GM19025 (cell line): ENCODE measurements at regions not wholly inside any gene's neighbourhood (a gene's known extent, or its start where the extent isn't known, plus 50 kb on each side); places are given as distances from the start of the nearest gene placed in this dataset.
"Not testable (repeated sequence)": the region's sequence is repeated elsewhere in the genome, so short reads cannot be mapped to it uniquely, and the experiment has no call there.

ENCODE experiments used
- ATAC-seq: cut with Tn5 transposase; IDR thresholded peaks from one replicate; pipeline ENCODE4 v1.9.1; 2021; ENCODE audit warnings: mild to moderate bottlenecking, low read depth, moderate library complexity; ENCODE audit not compliant: unreplicated experiment

DNA sequence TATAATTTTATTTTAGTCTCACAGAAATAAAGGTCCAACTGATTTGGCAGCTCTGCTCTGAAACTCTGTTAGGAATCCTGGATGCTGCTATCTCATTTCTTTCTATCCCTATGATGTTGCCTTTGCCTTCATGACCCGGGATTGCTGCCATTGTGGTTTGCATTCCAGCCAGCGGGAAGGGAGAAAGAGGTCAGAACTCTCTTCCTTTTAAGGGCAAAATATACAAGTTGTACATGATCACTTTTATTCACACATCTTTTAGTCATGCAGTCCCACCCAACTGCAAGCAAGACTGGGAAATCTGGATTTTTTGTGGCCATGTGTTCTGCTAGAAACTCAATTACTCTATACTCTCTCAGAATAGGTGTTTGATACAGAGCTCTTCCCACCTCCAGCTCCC lies 263.1 kb upstream of the ZFP64 start:
- ATAC-seq: no peak

DNA sequence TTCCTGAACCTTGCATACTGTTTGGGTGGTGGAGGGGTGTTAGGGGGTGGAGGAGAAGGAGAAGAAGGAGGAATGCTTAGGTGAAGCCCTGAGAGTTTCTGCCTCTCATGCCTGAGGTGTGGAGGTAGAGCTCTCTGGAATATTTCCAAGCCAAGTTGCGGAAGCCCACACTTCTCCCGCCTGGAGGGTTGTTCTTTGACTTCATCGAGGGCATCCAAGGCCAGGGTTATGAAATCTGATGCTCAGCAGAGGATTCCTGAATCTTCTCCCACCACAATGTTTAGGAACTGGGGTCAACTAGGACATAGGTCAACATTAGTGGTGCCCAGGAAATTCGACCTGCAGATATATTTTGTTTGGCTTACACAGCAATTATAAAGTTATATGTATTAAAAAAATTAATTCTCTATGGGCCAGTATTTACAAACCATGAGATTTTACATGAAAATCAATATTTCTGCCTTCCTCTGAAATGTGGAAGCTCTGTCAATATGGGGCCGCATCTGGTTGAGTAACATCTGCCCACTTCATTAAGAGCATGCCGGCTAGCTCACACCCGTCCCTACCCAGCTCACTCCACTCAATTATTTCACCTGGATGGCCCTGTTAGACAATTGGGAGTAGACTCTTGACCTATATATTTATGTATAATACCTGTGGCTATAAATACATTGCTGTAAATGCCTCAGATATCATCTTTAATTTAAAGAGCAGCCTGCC lies 257.1 kb upstream of the ZFP64 start:
- ATAC-seq: no peak

DNA sequence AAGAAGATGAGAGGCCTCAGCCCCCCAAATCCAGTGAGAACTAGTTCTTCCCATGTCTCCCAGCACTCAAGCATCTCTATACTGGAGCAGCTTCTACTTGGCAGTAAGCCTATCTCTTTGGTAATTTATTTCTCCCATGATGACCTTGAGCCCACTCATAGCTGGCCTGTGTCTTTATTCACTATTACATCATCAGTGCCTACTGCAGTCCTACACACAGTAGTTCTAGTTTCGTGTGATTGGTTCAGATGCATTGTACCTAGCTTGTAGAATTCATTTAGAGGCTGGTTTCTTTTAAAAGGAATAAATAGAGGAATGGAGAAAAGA lies 255.6 kb upstream of the ZFP64 start:
- no peak for ATAC-seq

DNA sequence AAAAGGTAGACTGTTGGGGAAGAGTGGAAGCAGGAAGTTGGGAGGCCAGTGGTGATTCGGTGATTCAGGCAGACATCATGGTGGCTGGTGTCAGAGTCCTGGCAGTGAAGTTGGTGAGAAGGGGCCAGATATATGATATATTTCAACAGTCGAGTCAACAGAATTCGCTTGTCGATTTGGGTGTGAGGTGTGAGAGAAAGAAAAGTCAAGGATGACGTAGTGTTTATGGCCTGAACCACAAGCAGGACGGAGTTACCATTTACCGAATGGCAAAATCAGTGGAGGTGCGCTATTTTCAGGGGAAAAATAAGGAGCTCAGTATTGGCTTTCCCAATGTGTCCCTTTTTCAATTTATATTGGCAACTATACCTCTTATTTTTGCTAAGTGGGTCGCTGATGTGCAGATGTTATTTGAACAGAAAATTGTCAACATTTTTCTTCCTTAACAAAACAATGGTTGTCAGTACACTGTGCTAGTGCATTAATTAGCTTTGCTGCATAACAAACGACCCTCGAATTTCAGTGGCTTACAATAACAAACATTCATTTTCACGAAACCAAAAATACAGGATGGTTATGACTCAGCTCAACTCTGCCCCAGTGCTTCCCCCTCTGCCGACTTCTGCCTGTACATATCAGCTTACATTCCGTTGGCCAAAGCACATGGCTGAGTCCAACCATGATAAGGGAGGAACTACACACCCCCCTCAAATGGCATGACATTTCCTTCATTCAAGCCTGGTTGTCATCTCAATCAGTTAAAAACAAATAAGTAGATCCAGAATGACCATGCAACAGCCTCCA lies 255.0 kb upstream of the ZFP64 start:
- ATAC-seq: no peak

DNA sequence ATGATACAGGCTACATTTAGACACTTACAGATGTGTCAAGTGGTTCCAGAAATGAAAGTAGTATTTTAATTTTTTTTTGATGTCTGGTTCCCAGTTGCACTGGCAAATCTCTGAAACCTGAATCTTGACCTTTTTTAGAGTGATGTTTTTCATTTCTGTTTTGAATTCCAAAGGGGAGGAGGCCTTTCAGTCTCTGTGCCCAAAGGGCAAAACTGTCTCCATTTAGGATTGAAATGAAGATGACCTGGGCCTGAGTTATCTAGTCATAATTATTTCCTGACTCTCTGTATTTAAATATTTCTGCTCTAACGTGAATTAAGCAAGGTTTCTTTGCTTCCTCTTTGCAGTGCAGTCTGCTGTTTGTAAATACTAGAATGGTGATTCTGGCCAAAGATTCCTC lies 252.9 kb upstream of the ZFP64 start:
- no peak for ATAC-seq

DNA sequence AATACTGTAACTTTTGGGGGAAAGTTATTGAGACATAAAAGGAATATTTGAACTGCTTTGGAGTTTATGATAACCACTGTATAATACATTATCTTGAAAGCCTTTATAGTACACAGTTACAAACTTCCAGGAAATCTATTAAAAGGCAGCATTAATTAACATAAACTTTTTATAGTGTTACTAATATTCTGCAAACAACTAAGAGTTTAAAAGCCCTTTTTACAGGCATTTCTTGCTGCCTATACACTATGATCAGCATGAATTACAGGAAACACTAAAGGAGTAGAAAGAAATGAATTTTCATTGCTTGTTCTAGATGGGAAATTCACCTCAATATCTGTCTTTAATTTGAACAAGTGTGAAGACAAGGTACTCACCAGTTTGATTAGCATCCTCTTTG lies 252.3 kb upstream of the ZFP64 start:
- no peak for ATAC-seq

DNA sequence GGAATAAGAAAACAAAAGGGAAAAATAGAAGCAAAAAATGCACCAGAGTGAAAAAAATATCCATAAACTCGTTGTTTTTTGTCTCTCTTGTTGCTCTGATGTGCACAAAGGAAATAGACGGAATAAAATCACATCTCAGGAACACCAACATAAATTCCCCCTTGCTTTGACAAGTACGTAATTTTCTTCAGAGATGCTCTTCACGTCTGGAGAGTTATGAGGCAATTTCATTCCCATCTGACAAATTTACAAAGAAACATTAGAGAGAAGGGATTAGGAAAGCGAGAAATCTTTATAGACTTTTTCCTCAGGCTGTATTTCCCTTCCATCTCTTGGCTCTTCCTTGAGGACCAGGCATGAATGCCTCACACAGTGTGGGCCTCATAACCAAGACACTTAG lies 250.1 kb upstream of the ZFP64 start:
- no peak for ATAC-seq

DNA sequence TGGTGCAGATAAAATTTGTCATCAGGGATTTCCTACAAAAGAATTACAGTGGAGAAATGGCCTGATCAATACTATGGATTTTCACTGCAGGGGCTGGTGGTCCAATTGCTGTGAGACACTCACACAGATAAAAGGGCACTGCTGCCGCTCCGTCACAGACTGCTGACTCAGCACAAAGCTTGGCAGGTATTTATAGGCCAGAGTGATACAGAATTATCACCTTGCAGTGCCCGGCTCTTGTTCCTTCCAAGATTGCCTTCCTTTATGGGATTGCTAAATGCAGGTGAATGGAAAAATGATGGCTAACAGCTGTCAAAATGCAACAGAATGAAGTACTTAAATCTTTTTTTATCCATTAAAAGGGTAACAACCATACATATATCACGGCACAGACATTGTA lies 247.8 kb upstream of the ZFP64 start:
- no peak for ATAC-seq

DNA sequence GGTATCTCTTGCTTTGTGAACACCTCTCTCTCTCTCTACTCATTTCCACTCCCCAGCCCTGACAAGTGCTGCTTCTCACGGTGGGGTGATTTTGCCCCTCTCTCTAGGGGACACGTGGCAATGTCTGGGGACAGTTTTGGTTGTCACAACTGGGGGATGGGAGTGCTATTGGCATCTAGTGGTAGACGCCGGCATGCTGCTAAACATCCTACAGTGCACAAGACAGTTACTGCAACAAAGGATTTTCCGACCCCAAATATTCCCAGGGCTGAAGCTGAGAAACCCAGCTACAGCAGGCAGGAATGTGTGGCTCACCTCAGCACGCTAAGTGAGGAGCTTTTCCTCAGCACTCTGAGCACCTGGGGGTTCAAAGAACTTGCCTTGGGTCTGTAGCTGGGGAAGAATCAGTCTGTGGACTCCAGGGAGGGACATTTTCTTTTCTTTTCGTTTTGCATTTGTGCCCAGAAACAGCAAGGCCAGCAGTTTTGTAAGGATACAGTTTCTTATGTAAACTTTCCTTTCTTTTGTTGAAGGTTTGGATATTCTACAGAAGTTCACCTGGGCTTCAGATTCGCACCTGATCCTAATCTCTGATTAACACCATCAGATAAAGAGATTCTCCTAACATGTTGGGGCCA lies 246.9 kb upstream of the ZFP64 start:
- ATAC-seq: no peak

DNA sequence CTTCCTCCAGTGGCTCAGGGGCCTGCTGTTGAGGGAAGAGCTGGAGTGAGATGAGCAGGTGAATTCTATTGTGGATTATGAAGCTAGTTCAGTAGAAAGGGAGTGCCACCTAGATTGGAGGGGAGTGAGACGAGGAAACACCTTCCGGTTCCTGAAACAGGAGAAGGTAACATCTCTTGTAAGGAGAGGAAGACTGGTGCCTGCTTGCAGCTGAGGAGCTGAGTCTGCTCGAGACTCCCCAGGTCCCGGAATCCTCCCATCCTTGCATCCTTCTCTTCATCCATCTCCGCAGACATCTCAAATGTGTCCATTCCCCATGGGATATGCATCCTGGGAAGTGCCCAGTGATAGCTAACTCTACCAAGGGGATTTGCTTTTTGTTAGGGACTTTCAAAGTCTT lies 242.9 kb upstream of the ZFP64 start:
- ATAC-seq: no peak

DNA sequence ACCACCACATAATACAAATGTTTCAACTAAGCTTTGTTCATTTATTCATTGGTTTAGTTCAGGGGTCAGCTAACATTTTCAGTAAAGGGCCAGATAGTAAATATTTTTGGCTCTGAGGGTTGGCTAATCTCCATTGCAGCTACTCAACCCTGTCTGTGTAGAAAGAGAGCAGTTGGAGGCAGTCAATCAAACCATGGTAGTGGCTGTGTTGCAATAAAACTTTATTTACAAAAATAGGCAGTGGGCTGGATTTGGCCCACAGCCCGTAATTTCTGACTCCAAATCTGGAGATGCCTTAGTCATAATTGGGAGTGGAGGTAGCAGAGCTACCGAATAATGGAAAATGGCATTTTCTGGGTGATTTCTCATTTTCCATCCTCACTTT lies 242.5 kb upstream of the ZFP64 start:
- ATAC-seq: no peak

DNA sequence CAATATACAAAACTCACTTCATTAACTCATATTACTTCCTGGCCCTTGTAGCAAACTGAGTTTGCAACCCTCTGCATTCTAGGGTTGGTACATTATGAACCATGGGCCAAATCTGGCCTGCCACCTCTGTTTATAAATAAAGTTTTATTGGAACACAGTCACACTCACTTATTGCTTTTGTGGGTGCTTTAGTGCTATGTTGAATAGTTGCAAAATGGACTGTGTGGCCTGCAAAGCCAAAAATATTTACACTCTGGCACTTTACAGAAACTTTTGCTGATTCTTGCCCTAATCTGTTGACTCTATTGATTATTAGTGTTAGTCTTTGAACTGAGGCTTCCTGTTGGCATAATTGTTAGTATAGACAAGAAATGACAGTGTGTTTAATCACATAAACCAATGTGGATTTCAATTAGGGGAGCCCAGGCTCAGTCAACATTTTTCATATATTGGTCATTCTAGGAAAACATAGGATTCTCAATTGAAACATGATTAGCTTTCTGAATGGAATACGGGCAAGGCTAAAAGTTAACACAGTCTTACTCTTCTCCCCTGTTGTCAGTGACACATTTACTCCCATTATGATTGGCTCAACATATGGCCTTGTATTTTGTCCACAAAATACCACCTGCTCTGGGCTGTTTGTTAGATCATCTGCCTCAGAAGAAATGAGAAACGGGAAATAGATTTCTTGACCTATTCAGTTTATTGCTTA lies 241.9 kb upstream of the ZFP64 start:
- no peak for ATAC-seq

DNA sequence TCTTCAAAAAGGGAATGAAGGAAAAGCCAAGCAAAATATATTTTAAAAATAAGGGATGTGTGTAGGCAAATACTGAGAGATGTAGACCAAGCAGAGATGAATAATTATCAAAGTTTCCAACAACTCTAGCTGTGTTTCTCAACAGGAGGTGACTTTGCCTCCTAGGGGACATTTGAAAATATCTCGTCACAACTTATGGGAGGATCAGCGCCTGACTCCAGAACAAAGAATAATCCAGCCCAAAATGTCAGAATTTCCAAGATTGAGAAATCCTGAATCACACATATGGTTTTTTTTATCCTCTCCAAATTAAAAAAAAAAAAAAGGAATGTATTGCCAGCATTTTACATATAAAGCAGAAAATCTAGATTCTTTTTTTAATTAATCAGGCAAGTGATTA lies 241.2 kb upstream of the ZFP64 start:
- ATAC-seq: no peak

DNA sequence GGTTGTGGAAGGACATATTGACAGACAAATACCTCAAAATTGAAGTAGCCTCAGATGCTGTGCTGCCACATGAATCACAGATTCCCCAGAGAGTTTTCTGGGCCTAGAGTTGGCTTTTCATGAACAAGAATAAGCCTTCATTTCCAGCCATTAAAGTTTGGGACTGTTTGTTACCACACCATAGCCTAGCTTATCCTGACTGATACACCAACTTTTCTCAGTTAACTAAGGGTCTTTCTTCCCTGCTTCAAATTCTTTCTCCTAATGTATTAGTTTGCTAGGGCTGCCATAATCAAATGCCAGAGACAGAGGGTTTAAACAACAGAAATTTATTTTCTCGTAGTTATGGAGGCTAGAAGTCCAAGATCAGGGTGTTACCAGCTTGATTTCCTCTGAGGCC lies 237.4 kb upstream of the ZFP64 start:
- no peak for ATAC-seq

DNA sequence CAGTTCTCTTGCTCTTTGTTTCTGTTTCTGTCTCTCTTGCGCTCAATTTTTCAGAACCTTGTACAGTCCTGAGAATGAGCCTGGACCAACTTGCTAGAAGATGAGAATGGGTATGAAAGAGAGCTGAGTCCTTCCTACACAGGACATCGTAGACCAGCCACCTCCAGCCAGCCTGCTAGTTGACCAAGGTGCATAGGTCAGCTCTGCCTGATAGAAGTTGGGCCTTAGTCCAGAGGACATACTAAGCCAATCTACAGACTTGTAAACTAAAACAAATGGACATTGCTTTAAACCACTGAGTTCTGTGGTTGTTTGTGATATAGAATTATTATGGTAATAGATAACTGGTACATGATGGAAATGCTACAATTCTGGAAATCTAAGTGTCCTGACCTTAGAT lies 236.4 kb upstream of the ZFP64 start:
- ATAC-seq: no peak

DNA sequence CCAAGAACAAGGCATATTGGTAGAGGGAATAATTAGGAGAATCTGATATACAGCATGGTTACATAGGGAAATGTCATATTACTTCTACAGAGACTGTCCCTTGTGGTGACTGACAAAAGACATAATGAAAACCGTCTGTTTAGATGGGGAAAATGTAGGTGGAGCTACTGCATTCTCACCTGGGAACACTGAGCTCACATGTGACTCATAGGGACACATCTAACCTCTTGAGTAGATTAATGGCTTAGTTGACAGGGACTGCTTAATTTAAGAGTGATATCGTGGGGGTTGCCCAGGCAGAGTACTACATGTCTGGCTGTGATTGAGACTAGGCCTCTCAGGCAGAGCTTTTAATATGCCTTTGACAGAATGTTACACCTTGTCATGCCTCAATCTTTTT lies 235.3 kb upstream of the ZFP64 start:
- ATAC-seq: no peak

DNA sequence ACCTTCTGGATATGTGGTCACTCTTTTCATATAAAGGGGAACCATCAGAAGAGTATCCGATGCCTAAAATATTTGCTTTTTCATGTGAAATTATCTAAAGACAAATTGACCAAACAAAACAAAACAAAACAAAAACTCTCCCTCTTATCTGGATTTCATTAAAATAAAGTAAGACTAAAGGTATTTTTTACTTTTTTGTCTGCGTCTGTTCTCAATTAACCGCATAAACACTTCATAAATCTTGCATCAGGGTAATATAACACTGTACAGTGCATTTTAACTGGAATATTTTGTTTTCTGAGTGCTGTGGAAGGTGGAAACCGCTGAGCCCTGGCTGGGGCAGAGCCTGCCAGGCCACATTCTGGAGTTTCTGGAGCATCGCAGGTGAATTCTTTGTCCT lies 234.1 kb upstream of the ZFP64 start:
- ATAC-seq: no peak

DNA sequence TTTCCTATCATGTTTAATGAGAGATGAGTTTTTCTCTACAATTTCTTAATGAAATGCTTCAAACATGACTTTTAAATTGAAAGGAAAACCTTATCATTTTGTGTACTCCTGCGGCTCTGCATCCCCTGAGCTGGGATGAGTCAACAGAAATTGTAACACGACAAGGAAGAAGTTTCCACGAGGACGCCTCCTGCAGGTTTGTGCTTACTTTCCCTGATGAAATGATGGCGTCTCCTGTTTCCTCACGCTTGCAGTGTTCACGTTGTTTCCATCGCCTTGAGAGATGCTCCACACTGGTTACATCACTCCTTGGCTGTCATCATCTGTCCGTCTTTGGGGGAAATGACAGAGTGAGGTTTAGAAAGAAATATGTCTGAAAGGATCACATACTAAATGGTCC lies 233.7 kb upstream of the ZFP64 start:
- no peak for ATAC-seq

DNA sequence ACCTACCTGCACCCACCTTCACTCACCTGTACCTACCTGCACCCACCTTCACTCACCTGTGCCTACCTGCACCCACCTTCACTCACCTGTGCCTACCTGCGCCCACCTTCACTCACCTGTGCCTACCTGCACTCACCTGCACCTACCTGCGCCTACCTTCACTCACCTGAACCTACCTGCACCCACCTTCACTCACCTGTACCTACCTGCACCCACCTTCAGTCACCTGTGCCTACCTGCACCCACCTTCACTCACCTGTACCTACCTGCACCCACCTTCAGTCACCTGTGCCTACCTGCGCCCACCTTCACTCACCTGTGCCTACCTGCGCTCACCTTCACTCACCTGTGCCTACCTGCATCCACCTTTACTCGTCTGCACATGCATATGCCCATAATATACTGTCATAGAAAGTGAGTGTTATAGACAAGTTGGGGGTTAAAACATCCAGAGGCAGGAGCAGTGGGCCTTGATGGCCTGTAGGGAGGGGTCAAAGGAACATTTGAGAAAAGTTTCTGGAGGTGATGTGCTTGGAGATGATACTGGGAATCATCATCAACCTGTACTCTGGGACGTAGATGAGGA lies 232.9 kb upstream of the ZFP64 start:
- not testable (repeated sequence) for ATAC-seq

DNA sequence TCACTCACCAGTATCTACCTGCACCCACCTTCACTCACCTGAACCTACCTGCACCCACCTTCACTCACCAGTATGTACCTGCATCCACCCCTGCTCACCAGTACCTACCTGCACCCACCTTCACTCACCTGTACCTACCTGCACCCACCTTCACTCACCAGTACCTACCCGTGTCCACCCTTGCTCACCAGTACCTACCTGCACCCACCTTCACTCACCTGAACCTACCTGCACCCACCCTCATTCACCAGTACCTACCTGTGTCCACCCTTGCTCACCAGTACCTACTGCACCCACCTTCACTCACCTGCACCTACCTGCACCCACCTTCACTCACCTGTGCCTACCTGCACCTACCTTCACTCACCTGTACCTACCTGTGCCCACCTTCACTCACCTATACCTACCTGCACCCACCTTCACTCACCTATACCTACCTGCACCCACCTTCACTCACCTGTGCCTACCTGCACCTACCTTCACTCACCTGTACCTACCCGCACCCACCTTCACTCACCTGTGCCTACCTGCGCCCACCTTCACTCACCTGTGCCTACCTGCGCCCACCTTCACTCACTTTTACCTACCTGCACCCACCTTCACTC lies 232.1 kb upstream of the ZFP64 start:
- not testable (repeated sequence) for ATAC-seq
